Stimulated activated naive B cell treated with anti-CD40 and anti-IgM and Interleukin-4, amounts not matched to agents 10 μg/mL and 1 μg/mL and 100 μg/mL, for 72 hours (primary cell): ENCODE measurements at regions not wholly inside any gene's neighbourhood (a gene's known extent, or its start where the extent isn't known, plus 50 kb on each side); places are given as distances from the start of the nearest gene placed in this dataset.

Source experiments
- ATAC-seq, 2 donors: fragments of 150-1000 bp; cut with Tn5 transposase; replicated peaks; 2 replicates each; pipeline ENCODE4 v1.10.0; 2021; ENCODE audit warnings: moderate library complexity in 1 of 2
- DNase-seq: peaks from one replicate; pipeline ENCODE4 v3.0.0; 2021
- H3K27ac Mint-ChIP-seq: one replicate; pipeline ENCODE4 v1.8.0; 2022; ENCODE audit warnings: mild to moderate bottlenecking, mixed read lengths
- H3K27me3 Mint-ChIP-seq, 2 donors: one replicate each; pipeline ENCODE4 v1.8.0; 2022; ENCODE audit warnings: mixed read lengths in 2 of 2
- H3K36me3 Mint-ChIP-seq, 2 donors: one replicate each; pipeline ENCODE4 v1.8.0; 2022; ENCODE audit warnings: mixed read lengths in 2 of 2, mild to moderate bottlenecking in 1 of 2
- H3K4me1 Mint-ChIP-seq, 2 donors: one replicate each; pipeline ENCODE4 v1.8.0; 2022; ENCODE audit warnings: mixed read lengths in 2 of 2, mild to moderate bottlenecking in 1 of 2
- H3K4me3 Mint-ChIP-seq, 2 donors: one replicate each; pipeline ENCODE4 v1.8.0; 2022; ENCODE audit warnings: mild to moderate bottlenecking in 2 of 2, mixed read lengths in 2 of 2, moderate library complexity in 1 of 2
- H3K9me3 Mint-ChIP-seq, 2 donors: one replicate each; pipeline ENCODE4 v1.8.0; 2022; ENCODE audit warnings: mixed read lengths in 2 of 2, mild to moderate bottlenecking in 1 of 2

DNA sequence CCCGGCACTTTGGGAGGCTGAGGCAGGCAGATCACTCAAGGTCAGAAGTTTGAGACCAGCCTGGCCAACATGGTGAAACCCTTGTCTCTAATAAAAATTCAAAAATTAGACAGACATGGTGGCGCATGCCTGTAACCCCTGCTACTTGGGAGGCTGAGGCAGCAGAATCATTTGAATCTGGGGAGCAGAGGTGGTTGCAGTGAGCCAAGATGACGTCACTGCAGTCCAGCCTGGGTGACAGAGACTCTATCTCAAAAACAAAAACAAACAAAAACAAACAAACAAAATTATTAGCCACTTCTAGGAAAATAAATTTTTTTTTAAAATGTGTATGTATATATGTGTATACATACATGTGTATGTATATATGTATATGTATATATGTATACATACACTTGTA, 320.3 kb upstream of the ADGRL4 start:
- peaks cover 0 to 1% of the 10 kb centered on the region in 2 donors for H3K9me3 Mint-ChIP-seq
- no peak overlapping the region for H3K27ac Mint-ChIP-seq
- no peaks in the 10 kb centered on the region for H3K27me3 Mint-ChIP-seq
- DNase-seq: no peak
- no peak for ATAC-seq
- H3K4me1 Mint-ChIP-seq: no peaks in the 10 kb centered on the region
- no peaks in the 10 kb centered on the region for H3K36me3 Mint-ChIP-seq
- H3K4me3 Mint-ChIP-seq: no peak overlapping the region

GRCh38 chr1:79325705-79326104, 319.2 kb upstream of the ADGRL4 start:
- Mint-ChIP-seq H3K9me3 (peaks cover 0 to 3% of the 10 kb centered on the region in 2 donors), H3K36me3 (no peaks in the 10 kb centered on the region), H3K27ac (no peak overlapping the region), H3K4me3 (no peak overlapping the region), H3K27me3 (no peaks in the 10 kb centered on the region), H3K4me1 (no peaks in the 10 kb centered on the region)
- ATAC-seq (no peak), DNase-seq (no peak)

- peaks cover 0 to 3% of the 10 kb centered on the region in 2 donors for H3K9me3 Mint-ChIP-seq
- no peak overlapping the region for H3K27ac Mint-ChIP-seq
- H3K4me1 Mint-ChIP-seq: no peaks in the 10 kb centered on the region
- DNase-seq: no peak
- no peaks in the 10 kb centered on the region for H3K36me3 Mint-ChIP-seq
- ATAC-seq: no peak
- no peak overlapping the region for H3K4me3 Mint-ChIP-seq
- no peaks in the 10 kb centered on the region for H3K27me3 Mint-ChIP-seq
These were observed 318.6 kb upstream of the ADGRL4 start for GRCh38 chr1:79325126-79325525.

GRCh38 chr1:79323239-79324025, 316.9 kb upstream of the ADGRL4 start:
- no peaks in the 10 kb centered on the region for H3K36me3 Mint-ChIP-seq
- H3K27ac Mint-ChIP-seq: no peak overlapping the region
- H3K27me3 Mint-ChIP-seq: no peaks in the 10 kb centered on the region
- no peak for ATAC-seq
- H3K4me1 Mint-ChIP-seq: no peaks in the 10 kb centered on the region
- H3K9me3 Mint-ChIP-seq: peaks cover 0 to 3% of the 10 kb centered on the region in 2 donors
- no peak for DNase-seq
- H3K4me3 Mint-ChIP-seq: no peak overlapping the region

DNA sequence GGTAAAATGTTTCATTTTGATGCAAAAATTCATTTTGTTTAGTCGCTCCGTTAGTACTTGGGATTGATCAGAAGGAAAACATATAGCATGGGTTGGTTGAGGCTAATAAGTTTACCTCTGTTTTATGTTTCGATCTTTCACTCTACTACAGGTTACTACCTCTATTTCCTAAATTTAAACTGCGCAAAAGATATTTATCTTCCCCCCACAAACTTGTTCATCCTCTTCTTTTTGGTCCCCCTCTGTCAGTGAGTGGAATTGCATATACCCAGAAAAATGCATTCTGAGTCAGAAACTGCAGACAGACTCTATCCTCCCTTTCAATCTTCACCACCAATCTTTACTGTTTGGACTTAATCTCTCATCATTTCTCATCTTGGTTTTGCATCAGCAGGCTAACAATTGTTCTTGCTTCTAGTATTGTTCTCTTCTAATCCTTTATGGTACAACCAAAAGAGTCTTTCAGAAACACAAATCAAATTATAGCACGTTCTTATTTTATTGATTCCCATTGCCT, 316.0 kb upstream of the ADGRL4 start:
- H3K4me1 Mint-ChIP-seq: no peaks in the 10 kb centered on the region
- ATAC-seq: no peak
- no peak for DNase-seq
- no peak overlapping the region for H3K4me3 Mint-ChIP-seq
- no peaks in the 10 kb centered on the region for H3K36me3 Mint-ChIP-seq
- H3K27me3 Mint-ChIP-seq: no peaks in the 10 kb centered on the region
- H3K27ac Mint-ChIP-seq: no peak overlapping the region
- peaks cover 0 to 3% of the 10 kb centered on the region in 2 donors for H3K9me3 Mint-ChIP-seq

GRCh38 chr1:79312438-79312837, 305.9 kb upstream of the ADGRL4 start:
- H3K4me1 Mint-ChIP-seq: no peaks in the 10 kb centered on the region
- ATAC-seq (no peak), DNase-seq (no peak)
- no peaks in the 10 kb centered on the region for H3K36me3 Mint-ChIP-seq
- peaks cover 0 to 4% of the 10 kb centered on the region in 2 donors for H3K9me3 Mint-ChIP-seq
- H3K27ac Mint-ChIP-seq: no peak overlapping the region
- no peak overlapping the region for H3K4me3 Mint-ChIP-seq
- no peaks in the 10 kb centered on the region for H3K27me3 Mint-ChIP-seq

DNA sequence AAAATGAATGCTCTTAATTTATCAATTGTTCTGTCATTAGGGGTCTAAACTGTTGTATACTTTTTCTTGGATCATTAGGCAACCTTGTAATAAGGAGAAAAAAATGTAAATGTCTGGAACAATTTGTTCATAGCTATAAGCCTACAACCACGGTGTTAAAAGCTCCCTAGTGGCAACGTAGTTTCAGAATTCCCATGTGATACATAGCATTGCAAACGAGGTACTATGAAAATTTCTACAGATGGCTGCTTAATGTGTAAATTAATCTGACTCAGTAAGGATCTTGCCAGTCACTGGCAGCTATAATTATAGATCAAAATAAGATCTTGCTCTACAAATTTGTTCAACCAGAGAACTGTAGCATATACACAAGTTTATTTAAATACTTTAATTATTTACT, 304.1 kb upstream of the ADGRL4 start:
- DNase-seq (no peak), ATAC-seq (no peak)
- H3K36me3 Mint-ChIP-seq: no peaks in the 10 kb centered on the region
- H3K27ac Mint-ChIP-seq: no peak overlapping the region
- H3K4me1 Mint-ChIP-seq: no peaks in the 10 kb centered on the region
- no peaks in the 10 kb centered on the region for H3K27me3 Mint-ChIP-seq
- H3K4me3 Mint-ChIP-seq: no peak overlapping the region
- H3K9me3 Mint-ChIP-seq: peaks cover 0 to 4% of the 10 kb centered on the region in 2 donors

DNA sequence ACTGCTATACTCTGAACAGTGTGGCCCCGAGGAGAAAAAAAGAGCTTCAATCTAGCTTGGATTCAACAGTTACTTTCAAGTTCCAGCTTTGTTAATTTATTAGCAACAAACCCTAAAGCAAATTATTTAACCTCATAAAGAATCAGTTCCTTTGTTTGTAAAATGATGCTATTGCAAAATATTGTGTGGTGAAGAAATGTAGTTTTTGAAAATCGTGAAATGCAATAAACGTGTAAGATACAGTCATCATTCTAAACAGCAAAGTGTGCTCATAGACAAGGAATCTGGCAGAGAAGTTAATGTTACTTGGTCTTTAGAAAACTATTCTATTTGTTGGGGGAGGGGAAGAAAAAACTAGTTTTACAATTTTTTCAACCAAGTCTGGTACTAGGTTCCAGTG, 297.6 kb upstream of the ADGRL4 start:
- H3K4me3 Mint-ChIP-seq: no peak overlapping the region
- no peak overlapping the region for H3K27ac Mint-ChIP-seq
- H3K36me3 Mint-ChIP-seq: no peaks in the 10 kb centered on the region
- no peak for DNase-seq
- peaks cover 0 to 4% of the 10 kb centered on the region in 2 donors for H3K9me3 Mint-ChIP-seq
- no peak for ATAC-seq
- no peaks in the 10 kb centered on the region for H3K27me3 Mint-ChIP-seq
- H3K4me1 Mint-ChIP-seq: no peaks in the 10 kb centered on the region

DNA sequence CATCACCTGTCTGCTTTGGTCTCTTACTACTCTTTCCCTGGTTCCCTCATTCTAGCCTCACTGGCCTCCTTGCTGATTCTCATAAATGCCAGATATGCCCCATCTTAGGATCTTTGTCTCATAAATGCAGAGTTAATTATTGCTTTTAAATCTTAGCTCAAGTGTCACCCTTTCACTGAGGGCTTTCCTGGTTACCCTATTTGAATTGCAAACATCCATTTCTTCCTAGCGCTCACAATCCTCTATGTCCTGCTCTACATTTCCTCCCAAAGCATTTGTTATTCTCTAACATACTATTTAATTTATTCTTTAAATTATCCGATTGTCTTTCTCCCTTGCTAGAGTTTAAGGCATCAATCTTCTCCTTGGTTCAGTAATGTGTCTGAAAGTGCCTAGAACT, 296.5 kb upstream of the ADGRL4 start:
- Mint-ChIP-seq H3K9me3 (peaks cover 0 to 4% of the 10 kb centered on the region in 2 donors), H3K4me1 (no peaks in the 10 kb centered on the region)

GRCh38 chr1:79302380-79302930, 295.9 kb upstream of the ADGRL4 start:
- Mint-ChIP-seq H3K4me1 (no peaks in the 10 kb centered on the region), H3K36me3 (no peaks in the 10 kb centered on the region), H3K27ac (no peak overlapping the region), H3K4me3 (no peak overlapping the region), H3K27me3 (no peaks in the 10 kb centered on the region), H3K9me3 (no peaks in the 10 kb centered on the region)
- no peak for DNase-seq
- no peak for ATAC-seq

More for the DNA sequence above, 296.5 kb upstream of the ADGRL4 start:
- no peak overlapping the region for H3K27ac Mint-ChIP-seq
- no peak for ATAC-seq
- no peak for DNase-seq
- no peaks in the 10 kb centered on the region for H3K27me3 Mint-ChIP-seq
- no peaks in the 10 kb centered on the region for H3K36me3 Mint-ChIP-seq
- H3K4me3 Mint-ChIP-seq: no peak overlapping the region

- DNase-seq: no peak
- no peaks in the 10 kb centered on the region for H3K27me3 Mint-ChIP-seq
These were observed 289.4 kb upstream of the ADGRL4 start for GRCh38 chr1:79295967-79296366.

GRCh38 chr1:79293611-79294010, 287.1 kb upstream of the ADGRL4 start:
- no peaks in the 10 kb centered on the region for H3K9me3 Mint-ChIP-seq
- H3K4me1 Mint-ChIP-seq: no peaks in the 10 kb centered on the region
- H3K27ac Mint-ChIP-seq: no peak overlapping the region
- ATAC-seq: no peak
- no peak for DNase-seq
- no peak overlapping the region for H3K4me3 Mint-ChIP-seq
- H3K36me3 Mint-ChIP-seq: no peaks in the 10 kb centered on the region
- no peaks in the 10 kb centered on the region for H3K27me3 Mint-ChIP-seq

More at GRCh38 chr1:79295967-79296366, 289.4 kb upstream of the ADGRL4 start:
- H3K27ac Mint-ChIP-seq: no peak overlapping the region
- H3K36me3 Mint-ChIP-seq: no peaks in the 10 kb centered on the region
- H3K4me1 Mint-ChIP-seq: no peaks in the 10 kb centered on the region
- no peak overlapping the region for H3K4me3 Mint-ChIP-seq
- ATAC-seq: no peak
- no peaks in the 10 kb centered on the region for H3K9me3 Mint-ChIP-seq

DNA sequence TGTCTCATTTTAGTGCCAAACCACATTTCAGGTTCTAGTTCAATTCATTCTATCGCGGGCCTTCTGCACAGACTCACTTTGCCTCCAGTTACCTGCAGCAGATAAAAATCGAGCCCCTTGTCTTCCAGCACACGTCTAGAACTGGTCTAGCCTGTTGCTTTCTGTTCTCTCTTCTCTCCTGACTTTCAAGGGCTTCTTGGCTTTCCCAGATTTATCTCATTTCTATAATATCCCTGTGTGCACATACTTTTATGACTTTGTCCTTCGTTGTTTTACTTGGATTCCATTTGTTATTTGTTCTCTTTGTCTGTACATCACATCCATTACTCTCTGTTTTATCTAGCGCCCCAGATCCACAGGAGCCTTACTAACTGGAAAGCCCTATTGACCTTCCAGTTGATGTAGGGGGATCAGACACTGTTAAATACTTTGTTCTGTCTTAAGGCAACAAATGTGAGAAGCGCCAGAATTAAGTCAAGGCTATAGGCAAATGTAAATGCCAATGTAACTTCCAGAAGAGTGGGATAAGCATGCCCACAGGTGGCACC, 284.5 kb upstream of the ADGRL4 start:
- DNase-seq: no peak
- H3K4me1 Mint-ChIP-seq: no peaks in the 10 kb centered on the region
- no peaks in the 10 kb centered on the region for H3K27me3 Mint-ChIP-seq
- H3K4me3 Mint-ChIP-seq: no peak overlapping the region
- H3K9me3 Mint-ChIP-seq: no peaks in the 10 kb centered on the region
- no peak overlapping the region for H3K27ac Mint-ChIP-seq
- H3K36me3 Mint-ChIP-seq: no peaks in the 10 kb centered on the region
- ATAC-seq: no peak

- ATAC-seq (no peak), DNase-seq (no peak)
- no peak overlapping the region for H3K27ac Mint-ChIP-seq
- no peak overlapping the region for H3K4me3 Mint-ChIP-seq
- H3K27me3 Mint-ChIP-seq: no peaks in the 10 kb centered on the region
- H3K4me1 Mint-ChIP-seq: no peaks in the 10 kb centered on the region
- H3K36me3 Mint-ChIP-seq: no peaks in the 10 kb centered on the region
- H3K9me3 Mint-ChIP-seq: no peaks in the 10 kb centered on the region
These were observed 281.5 kb upstream of the ADGRL4 start for GRCh38 chr1:79287982-79288381.

DNA sequence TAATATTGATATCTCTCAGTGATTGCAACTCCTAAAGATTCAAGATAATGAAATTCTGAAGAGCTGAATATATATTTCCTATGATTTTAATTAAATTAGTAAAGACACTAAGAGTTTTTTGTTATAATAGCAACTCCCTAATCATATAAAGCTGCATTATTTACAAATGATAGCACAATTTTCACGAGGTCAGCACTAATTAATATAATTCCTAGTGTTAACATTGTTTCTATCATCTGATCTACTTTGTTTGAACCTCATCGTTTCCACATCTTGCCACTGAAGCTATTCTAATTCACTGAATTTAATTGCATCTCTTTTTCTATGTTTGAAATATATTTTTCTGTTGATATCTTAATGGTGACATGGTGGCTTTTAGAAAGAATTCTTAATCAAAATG, 279.1 kb upstream of the ADGRL4 start:
- Mint-ChIP-seq H3K27me3 (no peaks in the 10 kb centered on the region), H3K27ac (no peak overlapping the region), H3K9me3 (no peaks in the 10 kb centered on the region), H3K4me3 (no peak overlapping the region), H3K36me3 (no peaks in the 10 kb centered on the region), H3K4me1 (no peaks in the 10 kb centered on the region)
- DNase-seq (no peak), ATAC-seq (no peak)
